ENCODE measurements at regions not wholly inside any gene's neighbourhood (a gene's known extent, or its start where the extent isn't known, plus 50 kb on each side); places are given as distances from the start of the nearest gene placed in this dataset.
"Not testable (repeated sequence)": the region's sequence is repeated elsewhere in the genome, so short reads cannot be mapped to it uniquely, and the experiment has no call there.

GRCh38 chr5:169384661-169385060, 83.7 kb upstream of the SLIT3 start:
- H3K36me3 Mint-ChIP-seq (ENCODE audit: low read depth), result no peaks in the 10 kb centered on the region
- peaks cover 9% of the 10 kb centered on the region for H3K27me3 Mint-ChIP-seq (ENCODE audit: low read depth, poor library complexity)
- H3K4me1 Mint-ChIP-seq, result peaks cover 9% of the 10 kb centered on the region
- TF ChIP-seq CTCF (IDR thresholded peaks at IDR 0.05), result no peak
- H3K27ac Mint-ChIP-seq, result peak overlapping the region; percentile 20
- H3K9me3 Mint-ChIP-seq, result peaks cover 39% of the 10 kb centered on the region
- DNase-seq, result peak; percentile 3
- H3K4me3 Mint-ChIP-seq, result no peak overlapping the region

- no peak overlapping the region for H3K27ac Mint-ChIP-seq
These were observed 73.8 kb upstream of the SLIT3 start for GRCh38 chr5:169374761-169375160.

GRCh38 chr5:169374111-169374510, 73.2 kb upstream of the SLIT3 start:
- no peaks in the 10 kb centered on the region for H3K36me3 Mint-ChIP-seq (ENCODE audit: low read depth)
- H3K9me3 Mint-ChIP-seq, result peaks cover 42% of the 10 kb centered on the region
- H3K4me3 Mint-ChIP-seq, result no peak overlapping the region
- TF ChIP-seq CTCF (IDR thresholded peaks at IDR 0.05), result no peak
- H3K27ac Mint-ChIP-seq, result no peak overlapping the region
- peaks cover 6% of the 10 kb centered on the region for H3K27me3 Mint-ChIP-seq (ENCODE audit: low read depth, poor library complexity)
- peaks cover 6% of the 10 kb centered on the region for H3K4me1 Mint-ChIP-seq
- no peak for DNase-seq

More at GRCh38 chr5:169374761-169375160, 73.8 kb upstream of the SLIT3 start:
- H3K27me3 Mint-ChIP-seq (ENCODE audit: low read depth, poor library complexity), result peaks cover 6% of the 10 kb centered on the region
- H3K9me3 Mint-ChIP-seq, result peaks cover 42% of the 10 kb centered on the region
- no peak for TF ChIP-seq CTCF (IDR thresholded peaks at IDR 0.05)
- H3K4me3 Mint-ChIP-seq, result no peak overlapping the region
- H3K4me1 Mint-ChIP-seq, result peaks cover 6% of the 10 kb centered on the region
- DNase-seq, result no peak
- no peaks in the 10 kb centered on the region for H3K36me3 Mint-ChIP-seq (ENCODE audit: low read depth)

GRCh38 chr5:169371801-169372200, 70.9 kb upstream of the SLIT3 start:
- H3K27ac Mint-ChIP-seq; H3K36me3 Mint-ChIP-seq (ENCODE audit: low read depth); DNase-seq; H3K4me1 Mint-ChIP-seq; H3K4me3 Mint-ChIP-seq; H3K27me3 Mint-ChIP-seq (ENCODE audit: low read depth, poor library complexity): not testable (repeated sequence)
- peaks cover 30% of the 10 kb centered on the region for H3K9me3 Mint-ChIP-seq

GRCh38 chr5:169369130-169369529, 68.2 kb upstream of the SLIT3 start:
- no peak for TF ChIP-seq CTCF (IDR thresholded peaks at IDR 0.05)
- no peaks in the 10 kb centered on the region for H3K36me3 Mint-ChIP-seq (ENCODE audit: low read depth)
- no peak for DNase-seq
- H3K4me1 Mint-ChIP-seq, result no peaks in the 10 kb centered on the region
- peaks cover 15% of the 10 kb centered on the region for H3K27me3 Mint-ChIP-seq (ENCODE audit: low read depth, poor library complexity)
- H3K4me3 Mint-ChIP-seq, result no peak overlapping the region
- peaks cover 30% of the 10 kb centered on the region for H3K9me3 Mint-ChIP-seq
- no peak overlapping the region for H3K27ac Mint-ChIP-seq

GRCh38 chr5:169367861-169368260, 66.9 kb upstream of the SLIT3 start:
- H3K36me3 Mint-ChIP-seq (ENCODE audit: low read depth), result no peaks in the 10 kb centered on the region
- no peak overlapping the region for H3K4me3 Mint-ChIP-seq
- DNase-seq, result no peak
- TF ChIP-seq CTCF (IDR thresholded peaks at IDR 0.05), result no peak
- peaks cover 30% of the 10 kb centered on the region for H3K9me3 Mint-ChIP-seq
- H3K27ac Mint-ChIP-seq, result no peak overlapping the region
- peaks cover 13% of the 10 kb centered on the region for H3K27me3 Mint-ChIP-seq (ENCODE audit: low read depth, poor library complexity)
- no peaks in the 10 kb centered on the region for H3K4me1 Mint-ChIP-seq
